T-cell (primary cell): ENCODE measurements at regions not wholly inside any gene's neighbourhood (a gene's known extent, or its start where the extent isn't known, plus 50 kb on each side); places are given as distances from the start of the nearest gene placed in this dataset.

Source experiments
- ATAC-seq, 4 experiments: fragments of 200-7000 bp in 3 of 4; fragments of 150-1000 bp in 1 of 4; cut with Tn5 transposase; replicated peaks in 1 of 4; 1 replicate in 3 of 4; 2 replicates in 1 of 4; pipeline ENCODE4 v1.10.0; 2021; ENCODE audit warnings: moderate library complexity in 3 of 4, mild to moderate bottlenecking in 2 of 4, moderate number of reproducible peaks in 1 of 4
- CTCF ChIA-PET, 2 donors: fragments of 300-600 bp; sonication (Branson Sonifier 250); formaldehyde crosslinking; loops; one replicate each; lab custom pipeline; 2022; ENCODE audit warnings: antibody characterized with exemption in 2 of 2; lab: Charles Lee
- POLR2A ChIA-PET, 2 donors: fragments of 300-600 bp; sonication (Branson Sonifier 250); formaldehyde crosslinking; loops; one replicate each; lab custom pipeline; 2022; ENCODE audit warnings: antibody characterized with exemption in 2 of 2; lab: Charles Lee
- DNase-seq, 35 experiments: peaks; one replicate each; pipeline versions ENCODE4 v3.0.0 to v3.0.0-alpha.2; 2013 to 2023
- H3K27ac ChIP-seq: one replicate; pipeline ENCODE4 v1.5.1; 2013; ENCODE audit warnings: low read length
- H3K27me3 ChIP-seq, 2 experiments: replicated peaks in 1 of 2; 1 replicate in 1 of 2; 2 replicates in 1 of 2; pipeline versions ENCODE4 v1.6.1 to v1.7.0; 2013; ENCODE audit warnings: low read length in 1 of 2, mixed read lengths in 1 of 2; ENCODE audit not compliant: control insufficient read depth in 2 of 2, insufficient read depth in 2 of 2; ENCODE audit errors: extremely low read depth in 1 of 2
- H3K36me3 ChIP-seq, 2 donors: 1 replicate in 1 of 2; 2 replicates in 1 of 2; pipeline versions ENCODE4 v1.6.1 to v1.7.0; 2013; ENCODE audit warnings: low read length in 1 of 2; ENCODE audit not compliant: control insufficient read depth in 2 of 2, insufficient read depth in 1 of 2; ENCODE audit errors: extremely low read depth in 1 of 2
- H3K4me1 ChIP-seq, 2 experiments: 1 replicate in 1 of 2; 2 replicates in 1 of 2; pipeline versions ENCODE4 v1.6.1 to v1.7.0; 2013; ENCODE audit warnings: low read length in 2 of 2, mixed read lengths in 1 of 2; ENCODE audit not compliant: insufficient read depth in 2 of 2, control insufficient read depth in 1 of 2; ENCODE audit errors: extremely low read depth in 1 of 2
- H3K4me3 ChIP-seq, 2 donors: 1 replicate in 1 of 2; 2 replicates in 1 of 2; pipeline versions ENCODE4 v1.5.1 to v1.7.0; 2013; ENCODE audit warnings: mild to moderate bottlenecking in 2 of 2, low read length in 1 of 2, moderate library complexity in 1 of 2; ENCODE audit not compliant: control insufficient read depth in 1 of 2; ENCODE audit errors: extremely low read depth in 1 of 2
- H3K9me3 ChIP-seq: 2 replicates; pipeline ENCODE4 v1.7.0; 2013
- H3K27ac Mint-ChIP-seq, 2 donors: one replicate each; pipeline ENCODE4 v1.8.0; 2020 to 2021; ENCODE audit warnings: mild to moderate bottlenecking in 2 of 2, mixed read lengths in 2 of 2
- H3K27me3 Mint-ChIP-seq, 2 donors: one replicate each; pipeline ENCODE4 v1.8.0; 2021 to 2022; ENCODE audit warnings: mixed read lengths in 2 of 2
- H3K36me3 Mint-ChIP-seq: one replicate; pipeline ENCODE4 v1.8.0; 2021; ENCODE audit warnings: mixed read lengths
- H3K4me1 Mint-ChIP-seq, 3 donors: one replicate each; pipeline ENCODE4 v1.8.0; 2020 to 2022; ENCODE audit warnings: mixed read lengths in 3 of 3, mild to moderate bottlenecking in 1 of 3
- H3K4me3 Mint-ChIP-seq, 3 donors: one replicate each; pipeline ENCODE4 v1.8.0; 2020 to 2022; ENCODE audit warnings: mild to moderate bottlenecking in 3 of 3, mixed read lengths in 3 of 3, moderate library complexity in 3 of 3
- H3K9me3 Mint-ChIP-seq, 3 donors: one replicate each; pipeline ENCODE4 v1.8.0; 2020 to 2022; ENCODE audit warnings: mixed read lengths in 3 of 3
- WGBS: methylation state at CpG from one replicate; pipeline ENCODE4 v1.1.5; 2013; ENCODE audit warnings: missing lambda C conversion rate; ENCODE audit not compliant: insufficient coverage; 5-methylcytosine and 5-hydroxymethylcytosine counted together

- peak in 2 of 4 experiments; percentile 69 to 79 for ATAC-seq
- ChIA-PET POLR2A (interaction anchor here (0.6 kb wide), 2 partner anchors 26 to 102 kb away, joined by 3 read pairs; no protein-coding TSS in a partner anchor), CTCF (interaction anchor here (0.8 to 4.8 kb wide), 10 partner anchors 11 to 381 kb away, joined by 3 to 44 read pairs (median 4); no protein-coding TSS in a partner anchor)
- Histone ChIP-seq H3K9me3 (no peaks in the 10 kb centered on the region), H3K4me3 (no peak overlapping the region), H3K27ac (no peak overlapping the region), H3K36me3 (no peaks in the 10 kb centered on the region), H3K27me3 (no peaks in the 10 kb centered on the region), H3K4me1 (no peaks in the 10 kb centered on the region)
- peak in 30 of 35 experiments; percentile 4 to 63 (median 20) for DNase-seq
- H3K36me3 Mint-ChIP-seq: no peaks in the 10 kb centered on the region
- no peak overlapping the region for H3K27ac Mint-ChIP-seq
- H3K4me1 Mint-ChIP-seq: peaks cover 0 to 5% (median 4%) of the 10 kb centered on the region in 3 donors
- no peaks in the 10 kb centered on the region for H3K9me3 Mint-ChIP-seq
- H3K27me3 Mint-ChIP-seq: no peaks in the 10 kb centered on the region
- WGBS: no CpG with 5 or more reads among the region's 2 CpGs
- no peak overlapping the region for H3K4me3 Mint-ChIP-seq
Measured at GRCh38 chr12:81992461-81992860, 233.3 kb upstream of the PPFIA2 start.

GRCh38 chr12:81991868-81992267 lies 232.7 kb upstream of the PPFIA2 start:
- DNase-seq (no peak), ATAC-seq (no peak)
- no peaks in the 10 kb centered on the region for H3K36me3 ChIP-seq
- H3K4me1 Mint-ChIP-seq: peaks cover 0 to 5% (median 4%) of the 10 kb centered on the region in 3 donors
- H3K9me3 ChIP-seq: no peaks in the 10 kb centered on the region
- H3K4me3 ChIP-seq: no peak overlapping the region
- ChIA-PET CTCF (interaction anchor here (0.5 to 4.8 kb wide), 9 partner anchors 16 to 380 kb away, joined by 3 to 44 read pairs (median 4); no protein-coding TSS in a partner anchor), POLR2A (interaction anchor here (0.6 kb wide), 3 partner anchors 26 to 391 kb away, joined by 3 read pairs; no protein-coding TSS in a partner anchor)
- no peak overlapping the region for H3K4me3 Mint-ChIP-seq
- no peaks in the 10 kb centered on the region for H3K4me1 ChIP-seq
- H3K27me3 ChIP-seq: no peaks in the 10 kb centered on the region
- no peaks in the 10 kb centered on the region for H3K27me3 Mint-ChIP-seq
- no peaks in the 10 kb centered on the region for H3K9me3 Mint-ChIP-seq
- H3K27ac ChIP-seq: no peak overlapping the region
- no peaks in the 10 kb centered on the region for H3K36me3 Mint-ChIP-seq
- H3K27ac Mint-ChIP-seq: no peak overlapping the region

- DNase-seq (no peak), ATAC-seq (no peak)
- Mint-ChIP-seq H3K4me3 (no peak overlapping the region), H3K27me3 (no peaks in the 10 kb centered on the region), H3K9me3 (peaks cover 0 to 2% (median 0%) of the 10 kb centered on the region in 3 donors), H3K4me1 (peaks cover 0 to 5% (median 4%) of the 10 kb centered on the region in 3 donors), H3K27ac (no peak overlapping the region), H3K36me3 (no peaks in the 10 kb centered on the region)
- no peak overlapping the region for H3K4me3 ChIP-seq
- CTCF ChIA-PET: no interaction called here
- no peaks in the 10 kb centered on the region for H3K36me3 ChIP-seq
- no peaks in the 10 kb centered on the region for H3K27me3 ChIP-seq
- WGBS: no CpG with 5 or more reads among the region's 1 CpG
- H3K4me1 ChIP-seq: no peaks in the 10 kb centered on the region
- H3K27ac ChIP-seq: no peak overlapping the region
- no peaks in the 10 kb centered on the region for H3K9me3 ChIP-seq
- POLR2A ChIA-PET: no interaction called here
Measured at GRCh38 chr12:81988362-81988761, 229.2 kb upstream of the PPFIA2 start.

GRCh38 chr12:81987371-81987770 lies 228.2 kb upstream of the PPFIA2 start:
- peaks cover 0 to 1% (median 1%) of the 10 kb centered on the region in 3 donors for H3K4me1 Mint-ChIP-seq
- WGBS: no CpG with 5 or more reads among the region's 2 CpGs
- ChIA-PET POLR2A (interaction anchor here in 1 of 2 donors (0.6 kb wide), 1 partner anchor 362 kb away, joined by 3 read pairs; no protein-coding TSS in a partner anchor), CTCF (no interaction called here)
- no peak for ATAC-seq
- Histone ChIP-seq H3K4me1 (no peaks in the 10 kb centered on the region), H3K36me3 (no peaks in the 10 kb centered on the region), H3K27ac (no peak overlapping the region), H3K4me3 (no peak overlapping the region), H3K27me3 (no peaks in the 10 kb centered on the region), H3K9me3 (no peaks in the 10 kb centered on the region)
- no peak for DNase-seq
- no peaks in the 10 kb centered on the region for H3K27me3 Mint-ChIP-seq
- H3K27ac Mint-ChIP-seq: no peak overlapping the region
- no peaks in the 10 kb centered on the region for H3K36me3 Mint-ChIP-seq
- H3K9me3 Mint-ChIP-seq: peaks cover 0 to 2% (median 0%) of the 10 kb centered on the region in 3 donors
- no peak overlapping the region for H3K4me3 Mint-ChIP-seq

GRCh38 chr12:81976661-81977060 lies 217.5 kb upstream of the PPFIA2 start:
- no peak overlapping the region for H3K27ac ChIP-seq

GRCh38 chr12:81974762-81975161 lies 215.6 kb upstream of the PPFIA2 start:
- Mint-ChIP-seq H3K4me1 (no peaks in the 10 kb centered on the region), H3K36me3 (no peaks in the 10 kb centered on the region), H3K4me3 (no peak overlapping the region), H3K27ac (no peak overlapping the region), H3K27me3 (no peaks in the 10 kb centered on the region), H3K9me3 (peaks cover 0 to 8% (median 7%) of the 10 kb centered on the region in 3 donors)
- DNase-seq (no peak), ATAC-seq (no peak)
- no peaks in the 10 kb centered on the region for H3K9me3 ChIP-seq
- H3K27me3 ChIP-seq: no peaks in the 10 kb centered on the region
- H3K27ac ChIP-seq: no peak overlapping the region
- no peaks in the 10 kb centered on the region for H3K36me3 ChIP-seq
- POLR2A ChIA-PET: no interaction called here
- CTCF ChIA-PET: no interaction called here
- no peak overlapping the region for H3K4me3 ChIP-seq
- no peaks in the 10 kb centered on the region for H3K4me1 ChIP-seq

More at GRCh38 chr12:81976661-81977060, 217.5 kb upstream of the PPFIA2 start:
- no CpG with 5 or more reads among the region's 2 CpGs for WGBS
- CTCF ChIA-PET: interaction anchor here in 1 of 2 donors (0.6 kb wide), 1 partner anchor 20 kb away, joined by 3 read pairs; no protein-coding TSS in a partner anchor
- Mint-ChIP-seq H3K27me3 (no peaks in the 10 kb centered on the region), H3K27ac (no peak overlapping the region), H3K9me3 (peaks cover 2 to 18% (median 15%) of the 10 kb centered on the region in 3 donors), H3K4me3 (no peak overlapping the region), H3K36me3 (no peaks in the 10 kb centered on the region), H3K4me1 (no peaks in the 10 kb centered on the region)
- POLR2A ChIA-PET: no interaction called here
- H3K27me3 ChIP-seq: no peaks in the 10 kb centered on the region
- no peaks in the 10 kb centered on the region for H3K9me3 ChIP-seq
- ATAC-seq: no peak
- H3K36me3 ChIP-seq: no peaks in the 10 kb centered on the region
- H3K4me1 ChIP-seq: no peaks in the 10 kb centered on the region
- no peak for DNase-seq
- no peak overlapping the region for H3K4me3 ChIP-seq
